Heart left ventricle (tissue), 13 donors: ENCODE measurements at regions not wholly inside any gene's neighbourhood (a gene's known extent, or its start where the extent isn't known, plus 50 kb on each side); places are given as distances from the start of the nearest gene placed in this dataset.

Experiments used
- POLR2A ChIP-seq, 2 donors: fragments of 450-650 bp; IDR thresholded peaks; one replicate each; pipeline ENCODE4 v1.6.1; 2017; ENCODE audit warnings: antibody characterized with exemption in 2 of 2, mild to moderate bottlenecking in 2 of 2, moderate library complexity in 2 of 2
- TF ChIP-seq, protein P1 (sequence below), 12 donors: fragments of 200-600 bp; sonication (generic) in 4 of 12; IDR thresholded peaks; one replicate each; pipeline versions ENCODE4 v1.5.0 to v1.8.0; 2018 to 2022; ENCODE audit warnings: antibody characterized with exemption in 12 of 12, mild to moderate bottlenecking in 5 of 12
- donor health status: ischemic (EF 13 %, LVEDD 7.1; RV severe dilation, severe dysfunction).
- donor health status: DM: no; HTN: yes; CAD: no.
- donor health status: DM: no; HTN: no; CAD: no.
- donor health status: ischemic (EF 25% LVEDD 6.9; RV normal size, moderate dysfunction).
- donor health status: ischemic (EF 25% LVEDD 5.7; RV mildly dilated, moderate dysfunction).
- donor health status: ischemic (EF 35%, LVEDD 5.7; RV mildly dilated, moderate dysfunction).
- donor health status: nonischemic (EF 11% LVEDD 7.7; RV severe dilation, severe dysfunction).
- donor health status: DM: yes; HTN: yes; CAD: no.
- donor health status: PGD.
- donor health status: ischemic (EF 29% LVEDD 5.4; RV normal size, mild dysfunction).
- donor health status: nonischemic (EF 23%, LVEDD 6.1; RV moderate dilation, normal function).

DNA sequence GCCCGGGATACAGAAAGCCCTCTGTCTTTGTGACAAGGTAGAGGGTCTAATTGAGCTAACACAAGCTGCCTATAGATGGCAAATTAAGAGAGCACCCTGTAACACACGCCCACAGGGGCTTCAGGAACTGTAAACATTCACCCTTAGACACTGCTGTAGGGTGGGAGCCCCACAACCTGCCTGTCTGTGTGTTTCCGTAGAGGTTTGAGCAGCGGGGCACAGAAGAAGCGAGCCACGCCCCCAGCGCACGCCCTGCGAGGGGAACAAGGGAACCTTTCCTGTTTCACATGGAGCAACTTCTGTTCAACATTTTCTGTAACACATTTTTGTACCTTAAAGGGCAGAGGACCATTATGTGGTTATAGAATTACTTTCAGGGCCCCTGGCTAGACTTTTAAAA, 231.7 kb upstream of the EXOC2 start:
- TF ChIP-seq, protein P1, sequence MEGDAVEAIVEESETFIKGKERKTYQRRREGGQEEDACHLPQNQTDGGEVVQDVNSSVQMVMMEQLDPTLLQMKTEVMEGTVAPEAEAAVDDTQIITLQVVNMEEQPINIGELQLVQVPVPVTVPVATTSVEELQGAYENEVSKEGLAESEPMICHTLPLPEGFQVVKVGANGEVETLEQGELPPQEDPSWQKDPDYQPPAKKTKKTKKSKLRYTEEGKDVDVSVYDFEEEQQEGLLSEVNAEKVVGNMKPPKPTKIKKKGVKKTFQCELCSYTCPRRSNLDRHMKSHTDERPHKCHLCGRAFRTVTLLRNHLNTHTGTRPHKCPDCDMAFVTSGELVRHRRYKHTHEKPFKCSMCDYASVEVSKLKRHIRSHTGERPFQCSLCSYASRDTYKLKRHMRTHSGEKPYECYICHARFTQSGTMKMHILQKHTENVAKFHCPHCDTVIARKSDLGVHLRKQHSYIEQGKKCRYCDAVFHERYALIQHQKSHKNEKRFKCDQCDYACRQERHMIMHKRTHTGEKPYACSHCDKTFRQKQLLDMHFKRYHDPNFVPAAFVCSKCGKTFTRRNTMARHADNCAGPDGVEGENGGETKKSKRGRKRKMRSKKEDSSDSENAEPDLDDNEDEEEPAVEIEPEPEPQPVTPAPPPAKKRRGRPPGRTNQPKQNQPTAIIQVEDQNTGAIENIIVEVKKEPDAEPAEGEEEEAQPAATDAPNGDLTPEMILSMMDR (IDR thresholded peaks at IDR 0.05) = no peak
- no peak for TF ChIP-seq POLR2A (IDR thresholded peaks at IDR 0.05)
